SU-DHL-6 (cell line): ENCODE measurements at regions not wholly inside any gene's neighbourhood (a gene's known extent, or its start where the extent isn't known, plus 50 kb on each side); places are given as distances from the start of the nearest gene placed in this dataset.

Experiments
- H2AFZ ChIP-seq: fragments of 200-600 bp; sonication (generic); 2 replicates; pipeline ENCODE4 v1.6.1; 2014; ENCODE audit warnings: low read depth, mild to moderate bottlenecking, moderate library complexity, mixed read lengths, antibody characterized with exemption, low read length; ENCODE audit not compliant: severe bottlenecking
- H3F3A ChIP-seq: fragments of 200-600 bp; shearing (Covaris generic); 2 replicates; pipeline ENCODE4 v1.6.0; 2016; ENCODE audit warnings: antibody characterized with exemption, mild to moderate bottlenecking; ENCODE audit not compliant: insufficient read depth
- H3K27ac ChIP-seq: fragments of 200-600 bp; sonication (generic); 2 replicates; pipeline ENCODE4 v1.5.1; 2016; ENCODE audit warnings: low read depth, mild to moderate bottlenecking, low read length, moderate library complexity, mixed read lengths
- H3K27me3 ChIP-seq: fragments of 200-600 bp; sonication (generic), shearing (Covaris generic); 2 replicates; pipeline ENCODE4 v1.6.0; 2014; ENCODE audit warnings: mild to moderate bottlenecking, low read length
- H3K36me3 ChIP-seq: fragments of 200-600 bp; sonication (generic); 2 replicates; pipeline ENCODE4 v1.6.1; 2014; ENCODE audit warnings: mild to moderate bottlenecking, low read length, mixed read lengths
- H3K4me2 ChIP-seq: fragments of 300-600, 200-600 bp; shearing (Covaris generic), sonication (generic); 2 replicates; pipeline ENCODE4 v1.6.0; 2014; ENCODE audit warnings: low read length, low read depth, mild to moderate bottlenecking; ENCODE audit not compliant: poor library complexity, severe bottlenecking
- H3K4me3 ChIP-seq: fragments of 200-600 bp; sonication (generic); 2 replicates; pipeline ENCODE4 v1.5.1; 2014; ENCODE audit warnings: antibody characterized with exemption, low read length, mild to moderate bottlenecking, mixed read lengths; ENCODE audit not compliant: insufficient read depth, poor library complexity, severe bottlenecking
- H3K79me2 ChIP-seq: fragments of 200-600 bp; sonication (generic); 2 replicates; pipeline ENCODE4 v1.6.1; 2014; ENCODE audit warnings: mild to moderate bottlenecking, low read length, moderate library complexity; ENCODE audit not compliant: insufficient read depth
- H3K9ac ChIP-seq: fragments of 200-600 bp; sonication (generic); 2 replicates; pipeline ENCODE4 v1.7.0; 2014; ENCODE audit warnings: mild to moderate bottlenecking, low read length
- H3K9me2 ChIP-seq: fragments of 200-600 bp; sonication (generic); replicated peaks from 2 replicates; pipeline ENCODE4 v1.6.1; 2014; ENCODE audit warnings: low read length; ENCODE audit not compliant: insufficient read depth
- H3K9me3 ChIP-seq: fragments of 200-600 bp; sonication (generic); 2 replicates; pipeline ENCODE4 v1.6.1; 2014; ENCODE audit warnings: low read length, mixed read lengths; ENCODE audit not compliant: insufficient read depth
- H4K20me1 ChIP-seq: fragments of 200-600 bp; sonication (generic); 2 replicates; pipeline ENCODE4 v1.6.1; 2014; ENCODE audit warnings: low read depth, mild to moderate bottlenecking, antibody characterized with exemption, low read length, moderate library complexity, mixed read lengths
- CTCF ChIP-seq: fragments of 200-600 bp; sonication (generic); IDR thresholded peaks from one replicate; pipeline ENCODE4 v1.5.1; 2017; ENCODE audit warnings: antibody characterized with exemption, mild to moderate bottlenecking, low read length, moderate library complexity; ENCODE audit not compliant: insufficient read depth, poor library complexity, severe bottlenecking
- EZH2phosphoT487 ChIP-seq: fragments of 200-600 bp; sonication (generic), shearing (Covaris generic); conservative IDR thresholded peaks from 2 replicates; pipeline ENCODE4 v1.6.1; 2018; ENCODE audit warnings: mild to moderate bottlenecking, antibody characterized with exemption, low read length, moderate library complexity, mixed read lengths

DNA sequence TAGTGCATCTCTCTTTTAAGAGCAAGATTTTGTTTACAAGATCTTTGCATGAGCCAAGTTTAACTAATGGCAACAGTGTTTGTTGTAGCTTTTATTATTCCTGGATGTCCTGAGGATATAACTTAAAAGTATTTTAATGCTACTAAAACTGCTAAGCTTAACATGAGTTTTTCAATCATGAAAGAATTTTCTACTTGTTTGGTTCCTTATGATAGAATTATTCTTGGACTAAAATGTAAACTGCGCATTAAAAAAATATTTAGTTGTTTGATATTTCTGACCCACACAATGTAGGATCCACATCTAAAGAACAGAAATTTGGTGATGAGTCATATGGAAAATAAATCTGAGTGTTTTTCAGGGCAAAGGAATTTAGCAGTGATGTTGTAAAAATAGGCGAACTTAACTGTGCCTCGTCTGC is 70.8 kb downstream of the RAP2B start:
- H3K4me3 ChIP-seq, result no peak overlapping the region
- no peak overlapping the region for H3K9ac ChIP-seq

DNA sequence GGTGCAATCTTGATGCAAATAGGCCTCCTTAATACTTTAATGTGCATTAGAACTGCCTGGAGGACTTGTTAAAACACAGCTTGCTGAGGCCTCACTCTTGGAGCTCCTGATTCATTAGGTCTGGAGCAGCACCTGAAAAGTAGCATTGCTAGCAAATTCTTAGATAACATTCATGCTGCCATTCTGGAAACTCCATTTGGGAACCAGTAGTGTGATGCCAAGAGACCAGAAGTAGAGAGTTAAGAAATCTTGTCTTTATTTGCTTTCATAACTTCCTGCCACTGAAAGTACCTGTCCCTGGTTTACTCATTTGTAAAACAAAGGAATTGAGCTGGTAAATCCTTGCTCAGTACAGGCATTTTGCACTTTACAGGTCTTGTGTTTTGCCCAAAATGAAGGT is 72.0 kb downstream of the RAP2B start:
- Histone ChIP-seq H2AFZ (no peak overlapping the region), H3K9ac (no peak overlapping the region), H3K4me3 (no peak overlapping the region), H3K4me2 (no peak overlapping the region), H4K20me1 (no peaks in the 10 kb centered on the region), H3K27ac (no peak overlapping the region), H3K9me3 (no peaks in the 10 kb centered on the region), H3K36me3 (no peaks in the 10 kb centered on the region), H3K9me2 (no peaks in the 10 kb centered on the region), H3K79me2 (no peaks in the 10 kb centered on the region), H3F3A (no peaks in the 10 kb centered on the region), H3K27me3 (no peaks in the 10 kb centered on the region)
- TF ChIP-seq CTCF (no peak), EZH2phosphoT487 (no peak)

More for the DNA sequence above, 70.8 kb downstream of the RAP2B start:
- Histone ChIP-seq H3K79me2 (no peaks in the 10 kb centered on the region), H3K4me2 (no peak overlapping the region), H4K20me1 (no peaks in the 10 kb centered on the region), H3K9me2 (no peaks in the 10 kb centered on the region), H3K27me3 (no peaks in the 10 kb centered on the region), H3K27ac (no peak overlapping the region), H2AFZ (no peak overlapping the region), H3K9me3 (no peaks in the 10 kb centered on the region), H3F3A (no peaks in the 10 kb centered on the region), H3K36me3 (no peaks in the 10 kb centered on the region)
- TF ChIP-seq EZH2phosphoT487, result no peak
- TF ChIP-seq CTCF, result no peak

DNA sequence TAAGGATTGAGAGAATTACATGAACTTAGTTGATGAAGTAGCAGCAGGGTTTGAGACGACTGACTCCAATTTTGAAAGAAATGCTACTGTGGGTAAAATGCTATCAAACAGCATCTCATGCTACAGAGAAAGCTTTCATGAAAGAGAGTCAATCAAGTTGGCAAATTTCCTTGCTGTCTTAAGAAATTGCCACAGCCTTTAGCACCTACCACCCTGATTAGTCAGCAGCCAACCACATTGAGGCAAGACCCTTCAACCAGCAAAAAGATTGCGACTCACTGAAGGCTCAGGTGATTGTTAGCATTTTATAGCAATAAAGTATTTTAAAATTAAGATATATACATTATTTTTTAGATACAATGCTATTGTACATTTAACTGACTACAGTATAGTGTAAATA is 80.9 kb downstream of the RAP2B start:
- H3F3A ChIP-seq, result no peaks in the 10 kb centered on the region
- H3K79me2 ChIP-seq, result no peaks in the 10 kb centered on the region
- H2AFZ ChIP-seq, result no peak overlapping the region
- H3K36me3 ChIP-seq, result no peaks in the 10 kb centered on the region
- no peaks in the 10 kb centered on the region for H4K20me1 ChIP-seq
- H3K27ac ChIP-seq, result no peak overlapping the region
- no peaks in the 10 kb centered on the region for H3K9me3 ChIP-seq
- no peak overlapping the region for H3K9ac ChIP-seq
- no peak overlapping the region for H3K4me3 ChIP-seq
- no peaks in the 10 kb centered on the region for H3K27me3 ChIP-seq
- TF ChIP-seq EZH2phosphoT487 (no peak), CTCF (no peak)
- H3K4me2 ChIP-seq, result no peak overlapping the region
- H3K9me2 ChIP-seq, result no peaks in the 10 kb centered on the region
